IMR-90 (cell line): ENCODE measurements at regions not wholly inside any gene's neighbourhood (a gene's known extent, or its start where the extent isn't known, plus 50 kb on each side); places are given as distances from the start of the nearest gene placed in this dataset.

Experiments used
- ATAC-seq: fragments of 200-7000 bp; cut with Tn5 transposase; 2 replicates; pipeline ENCODE4 v1.9.1; 2020; ENCODE audit warnings: low read depth, mild to moderate bottlenecking, moderate library complexity
- BruUV-seq: library from RNA; stranded (reverse); fragments of 400-500 nt; replicated peaks from 2 replicates; lab custom pipeline; 2021; lab: Mats Ljungman, UMichigan
- CTCF ChIA-PET: fragments of 300-600 bp; formaldehyde crosslinking; extraction: SDS; loops from one replicate; lab custom pipeline; 2021; ENCODE audit warnings: antibody characterized with exemption; lab: Yijun Ruan, JAX
- POLR2A ChIA-PET: fragments of 300-600 bp; sonication (Branson Sonifier 250); formaldehyde crosslinking; loops from one replicate; lab custom pipeline; 2022; ENCODE audit warnings: antibody characterized with exemption; ENCODE audit not compliant: unreplicated experiment; lab: Charles Lee
- DNase-seq: peaks from one replicate; pipeline ENCODE4 v3.0.0; 2013
- H2AFZ ChIP-seq: replicated peaks from 2 replicates; pipeline ENCODE3; 2013; ENCODE audit warnings: low read length, mild to moderate bottlenecking; ENCODE audit not compliant: poor library complexity
- H2AK5ac ChIP-seq: 2 replicates; pipeline ENCODE4 v1.6.1; 2013; ENCODE audit warnings: low read depth, low read length, inconsistent platforms
- H2AK9ac ChIP-seq: replicated peaks from 2 replicates; pipeline ENCODE3; 2013; ENCODE audit warnings: mild to moderate bottlenecking, low read depth, low read length, moderate library complexity; ENCODE audit not compliant: poor library complexity
- H2BK120ac ChIP-seq: 2 replicates; pipeline ENCODE4 v1.6.1; 2013; ENCODE audit warnings: low read depth, low read length, inconsistent platforms
- H2BK15ac ChIP-seq: 3 replicates; pipeline ENCODE4 v1.6.1; 2013; ENCODE audit warnings: low read depth, low read length, inconsistent platforms
- H2BK20ac ChIP-seq: 2 replicates; pipeline ENCODE4 v1.6.1; 2013; ENCODE audit warnings: low read depth, mild to moderate bottlenecking, inconsistent platforms, low read length, moderate library complexity
- H2BK5ac ChIP-seq: 2 replicates; pipeline ENCODE4 v1.6.1; 2013; ENCODE audit warnings: mild to moderate bottlenecking, low read depth, low read length, inconsistent platforms; ENCODE audit not compliant: poor library complexity, severe bottlenecking
- H3K14ac ChIP-seq: replicated peaks from 2 replicates; pipeline ENCODE4 v1.6.1; 2013; ENCODE audit warnings: low read depth, low read length, inconsistent platforms
- H3K18ac ChIP-seq: 2 replicates; pipeline ENCODE4 v1.6.1; 2013; ENCODE audit warnings: low read depth, low read length, control low read depth
- H3K23ac ChIP-seq: 2 replicates; pipeline ENCODE4 v1.6.1; 2013; ENCODE audit warnings: low read depth, low read length, inconsistent platforms
- H3K27ac ChIP-seq: 2 replicates; pipeline ENCODE4 v1.5.1; 2013; ENCODE audit warnings: mild to moderate bottlenecking, control low read depth, low read length; ENCODE audit not compliant: insufficient read depth
- H3K27me3 ChIP-seq: 2 replicates; pipeline ENCODE4 v1.6.1; 2013; ENCODE audit warnings: low read length; ENCODE audit not compliant: control insufficient read depth, insufficient read depth
- H3K36me3 ChIP-seq: 2 replicates; pipeline ENCODE4 v1.6.1; 2013; ENCODE audit warnings: low read length, mixed read lengths; ENCODE audit not compliant: control insufficient read depth, insufficient read depth
- H3K4ac ChIP-seq: 2 replicates; pipeline ENCODE4 v1.6.1; 2013; ENCODE audit warnings: low read depth, low read length, inconsistent platforms
- H3K4me1 ChIP-seq: 2 replicates; pipeline ENCODE4 v1.6.1; 2013; ENCODE audit warnings: low read length, mixed read lengths; ENCODE audit not compliant: control insufficient read depth, insufficient read depth
- H3K4me2 ChIP-seq: 2 replicates; pipeline ENCODE4 v1.6.1; 2013; ENCODE audit warnings: low read depth, mild to moderate bottlenecking, control low read depth, low read length, moderate library complexity
- H3K4me3 ChIP-seq: 2 replicates; pipeline ENCODE4 v1.5.1; 2013; ENCODE audit warnings: low read depth, mild to moderate bottlenecking, control low read depth, low read length, moderate library complexity; ENCODE audit not compliant: insufficient read depth
- H3K56ac ChIP-seq: 2 replicates; pipeline ENCODE4 v1.6.1; 2013; ENCODE audit warnings: low read length, inconsistent platforms; ENCODE audit not compliant: insufficient read depth; ENCODE audit errors: extremely low read depth
- H3K79me1 ChIP-seq, 2 experiments: 2 replicates each; pipeline ENCODE4 v1.6.1; 2013; ENCODE audit warnings: low read length in 2 of 2, inconsistent platforms in 1 of 2, low read depth in 1 of 2
- H3K9ac ChIP-seq: 2 replicates; pipeline ENCODE4 v1.6.1; 2013; ENCODE audit warnings: low read depth, low read length, control low read depth
- H3K9me1 ChIP-seq: 2 replicates; pipeline ENCODE4 v1.6.1; 2013; ENCODE audit warnings: low read length, inconsistent platforms; ENCODE audit not compliant: insufficient read depth
- H3K9me3 ChIP-seq: 2 replicates; pipeline ENCODE4 v1.6.1; 2013; ENCODE audit warnings: low read length; ENCODE audit not compliant: control insufficient read depth, insufficient read depth
- H4K20me1 ChIP-seq: 2 replicates; pipeline ENCODE4 v1.6.1; 2013; ENCODE audit warnings: low read length, inconsistent platforms; ENCODE audit not compliant: insufficient read depth
- H4K5ac ChIP-seq: 2 replicates; pipeline ENCODE4 v1.6.1; 2013; ENCODE audit warnings: mild to moderate bottlenecking, low read depth, low read length, control low read depth
- H4K8ac ChIP-seq, 2 experiments: 2 replicates each; pipeline ENCODE4 v1.6.1; 2013; ENCODE audit warnings: low read depth in 2 of 2, low read length in 2 of 2, control low read depth in 1 of 2, inconsistent platforms in 1 of 2
- H4K91ac ChIP-seq: 2 replicates; pipeline ENCODE4 v1.6.1; 2013; ENCODE audit warnings: low read depth, low read length, inconsistent platforms; ENCODE audit not compliant: insufficient read depth
- CHD1 ChIP-seq: IDR thresholded peaks from 2 replicates; pipeline ENCODE4 v1.6.1; 2012; ENCODE audit warnings: low read depth, low read length, improper control_type of control experiment
- POLR2A ChIP-seq: IDR thresholded peaks from 2 replicates; pipeline ENCODE4 v1.6.1; 2012; ENCODE audit warnings: mild to moderate bottlenecking, low read depth, low read length
- SMC3 ChIP-seq: fragments of 150-350 bp; IDR thresholded peaks from 2 replicates; pipeline ENCODE4 v1.6.1; 2016; ENCODE audit warnings: low read depth, mild to moderate bottlenecking, antibody characterized with exemption, low read length, moderate library complexity
- WGBS, 2 experiments: methylation state at CpG; one replicate each; pipeline versions ENCODE4 v1.1.5 to v1.1.7; 2013; ENCODE audit warnings: missing lambda C conversion rate in 2 of 2; ENCODE audit not compliant: insufficient read length in 1 of 2; ENCODE audit errors: extremely low coverage in 2 of 2; 5-methylcytosine and 5-hydroxymethylcytosine counted together
- dilution Hi-C: fragments of 300-500 bp; cut with HindIII; formaldehyde crosslinking; loops from one replicate; pipeline ENCODE4 v1.14.3; 2018; ENCODE audit warnings: low sequenced_read_pairs; ENCODE audit not compliant: unreplicated experiment
- in situ Hi-C: fragments of 300-500 bp; cut with MboI; formaldehyde crosslinking; loops from 3 replicates; pipeline ENCODE4 v1.14.3; 2019; ENCODE audit warnings: low sequenced_read_pairs, inconsistent platforms, mixed read lengths
- intact Hi-C: fragments of 100-400 bp; cut with micrococcal nuclease; formaldehyde crosslinking; loops from 2 replicates; pipeline ENCODE4 v1.10.0; 2022

GRCh38 chr5:107765805-107766063 lies 95.0 kb upstream of the EFNA5 start:
- peaks cover 1% of the 10 kb centered on the region; the same call in 1 of the 2 replicates for H3K4me1 ChIP-seq
- no peak overlapping the region for H4K5ac ChIP-seq
- no peak overlapping the region for H3K4ac ChIP-seq
- H3K36me3 ChIP-seq = no peaks in the 10 kb centered on the region
- H2BK15ac ChIP-seq = no peak overlapping the region
- H3K9me3 ChIP-seq = no peaks in the 10 kb centered on the region
- intact Hi-C loops (no loop called here), in situ Hi-C loops (no loop called here), dilution Hi-C loops (no loop called here)
- no peaks in the 10 kb centered on the region for H3K9me1 ChIP-seq
- ChIA-PET CTCF (no interaction called here), POLR2A (no interaction called here)
- WGBS, 2 experiments = no CpG with 5 or more reads among the region's 3 CpGs
- no peak overlapping the region for H3K9ac ChIP-seq
- H2BK120ac ChIP-seq = no peak overlapping the region
- H2AK5ac ChIP-seq = no peak overlapping the region
- H3K27me3 ChIP-seq = no peaks in the 10 kb centered on the region
- H3K27ac ChIP-seq = no peak overlapping the region
- H2BK5ac ChIP-seq = no peak overlapping the region
- H2AFZ ChIP-seq = no peak overlapping the region
- no peak overlapping the region for H3K4me3 ChIP-seq
- no peaks in the 10 kb centered on the region for H3K79me1 ChIP-seq
- no peak overlapping the region for H3K14ac ChIP-seq
- no peak overlapping the region for H3K23ac ChIP-seq
- no peak overlapping the region for H2BK20ac ChIP-seq
- TF ChIP-seq CHD1 (no peak), SMC3 (no peak), POLR2A (no peak)
- H2AK9ac ChIP-seq = no peak overlapping the region
- no peak for ATAC-seq
- H3K56ac ChIP-seq = no peak overlapping the region
- H3K18ac ChIP-seq = no peak overlapping the region
- no peak overlapping the region for H4K8ac ChIP-seq
- no peak overlapping the region for H3K4me2 ChIP-seq
- no peak for DNase-seq
- H4K20me1 ChIP-seq = no peaks in the 10 kb centered on the region
- H4K91ac ChIP-seq = no peak overlapping the region
- BruUV-seq = no TSS peak
